MM.1S (cell line): ENCODE measurements at regions not wholly inside any gene's neighbourhood (a gene's known extent, or its start where the extent isn't known, plus 50 kb on each side); places are given as distances from the start of the nearest gene placed in this dataset.

Source experiments
- DNase-seq: peaks from one replicate; pipeline ENCODE4 v3.0.0-alpha.2; 2015
- H2AFZ ChIP-seq: fragments of 300-600 bp; sonication (generic); 2 replicates; pipeline ENCODE4 v1.6.0; 2016; ENCODE audit warnings: antibody characterized with exemption, low read length
- H3F3A ChIP-seq: fragments of 300-600 bp; sonication (generic); 2 replicates; pipeline ENCODE4 v1.6.1; 2016; ENCODE audit warnings: mild to moderate bottlenecking, antibody characterized with exemption, low read length, moderate library complexity, mixed read lengths; ENCODE audit not compliant: insufficient read depth
- H3K27ac ChIP-seq: fragments of 300-600 bp; sonication (generic); 2 replicates; pipeline ENCODE4 v1.5.1; 2016; ENCODE audit warnings: mild to moderate bottlenecking, low read length
- H3K27me3 ChIP-seq: fragments of 300-600 bp; sonication (generic); replicated peaks from 2 replicates; pipeline ENCODE4 v1.6.0; 2016; ENCODE audit warnings: low read length; ENCODE audit not compliant: insufficient read depth
- H3K36me3 ChIP-seq: fragments of 300-600 bp; sonication (generic); replicated peaks from 2 replicates; pipeline ENCODE4 v1.6.1; 2016; ENCODE audit warnings: mild to moderate bottlenecking, low read length, mixed read lengths; ENCODE audit not compliant: insufficient read depth
- H3K4me1 ChIP-seq: fragments of 300-600 bp; sonication (generic); 2 replicates; pipeline ENCODE4 v1.6.1; 2016; ENCODE audit warnings: low read length, mixed read lengths
- H3K4me2 ChIP-seq: fragments of 300-600 bp; sonication (generic); 2 replicates; pipeline ENCODE4 v1.6.0; 2016; ENCODE audit warnings: low read depth, low read length
- H3K4me3 ChIP-seq: fragments of 300-600 bp; sonication (generic); 2 replicates; pipeline ENCODE4 v1.5.1; 2016; ENCODE audit warnings: low read length, mixed read lengths
- H3K79me2 ChIP-seq: fragments of 300-600 bp; sonication (generic); 2 replicates; pipeline ENCODE4 v1.6.1; 2016; ENCODE audit warnings: mixed run types, low read length, mixed read lengths
- H3K9ac ChIP-seq: fragments of 300-600 bp; sonication (generic); 2 replicates; pipeline ENCODE4 v1.6.1; 2016; ENCODE audit warnings: low read length, mixed read lengths
- H3K9me2 ChIP-seq: fragments of 300-600 bp; sonication (generic); replicated peaks from 2 replicates; pipeline ENCODE4 v1.6.1; 2016; ENCODE audit warnings: mild to moderate bottlenecking, low read length, mixed read lengths; ENCODE audit not compliant: insufficient read depth
- H3K9me3 ChIP-seq: fragments of 300-600 bp; sonication (generic); replicated peaks from 2 replicates; pipeline ENCODE4 v1.6.1; 2016; ENCODE audit warnings: mild to moderate bottlenecking, low read length, mixed read lengths; ENCODE audit not compliant: insufficient read depth
- H4K20me1 ChIP-seq: fragments of 300-600 bp; sonication (generic); 2 replicates; pipeline ENCODE4 v1.6.1; 2016; ENCODE audit warnings: mild to moderate bottlenecking, low read length, moderate library complexity, mixed read lengths; ENCODE audit not compliant: insufficient read depth
- EZH2 ChIP-seq: fragments of 300-600 bp; sonication (generic); optimal IDR thresholded peaks from 2 replicates; pipeline ENCODE3; 2017; ENCODE audit warnings: low read depth, mild to moderate bottlenecking, antibody characterized with exemption, low read length, mixed read lengths
- EZH2phosphoT487 ChIP-seq: fragments of 300-600 bp; sonication (generic); IDR thresholded peaks from 2 replicates; pipeline ENCODE4 v1.6.1; 2018; ENCODE audit warnings: antibody characterized with exemption, low read length
- TF ChIP-seq, protein P1 (sequence below): fragments of 300-600 bp; sonication (generic); IDR thresholded peaks from 2 replicates; pipeline ENCODE4 v1.5.1; 2016; ENCODE audit warnings: antibody characterized with exemption, low read length, mixed read lengths

DNA sequence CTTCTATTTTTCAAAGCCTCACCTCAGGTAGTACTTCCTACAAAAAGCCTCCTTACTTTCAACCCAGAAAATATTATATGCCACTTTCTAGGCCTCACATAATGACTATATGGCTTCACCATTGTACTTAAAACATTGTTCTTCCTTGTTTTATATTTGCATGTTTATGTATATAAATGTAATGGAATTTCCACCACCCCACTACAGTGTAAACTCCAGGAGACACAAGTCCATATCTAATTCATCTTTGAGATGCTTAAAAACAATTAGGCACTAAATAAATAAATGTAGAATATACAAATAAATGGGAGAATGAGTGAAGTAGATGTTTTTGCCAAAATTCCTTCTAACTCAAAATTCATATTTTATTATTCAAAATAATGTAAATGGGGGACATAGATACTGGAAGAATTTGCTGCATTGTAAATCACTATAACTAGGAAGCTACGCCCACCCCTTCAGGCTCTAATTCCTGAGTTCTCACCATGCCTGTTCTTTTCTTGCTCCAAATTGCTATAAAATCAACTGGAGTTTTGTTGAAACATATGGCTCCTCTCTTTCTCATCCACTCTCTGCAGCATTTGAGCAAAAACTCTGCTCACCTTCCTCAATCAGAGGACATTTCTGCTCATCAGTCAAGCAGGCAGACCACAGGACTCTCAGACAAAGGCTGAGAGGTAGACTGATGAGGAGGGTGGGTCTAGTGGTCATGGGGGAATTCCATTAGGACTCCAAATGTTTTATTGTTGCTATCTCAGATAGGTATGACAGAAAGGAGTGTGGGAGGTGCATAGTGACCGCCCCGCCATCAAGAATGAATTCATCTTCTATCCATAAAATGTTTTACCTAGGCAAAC, 243.0 kb downstream of the HNMT start:
- Histone ChIP-seq H3K4me1 (no peaks in the 10 kb centered on the region), H3K27ac (no peak overlapping the region), H3K4me3 (no peak overlapping the region), H3F3A (no peaks in the 10 kb centered on the region), H3K9ac (no peak overlapping the region), H2AFZ (no peak overlapping the region), H3K36me3 (no peaks in the 10 kb centered on the region), H4K20me1 (no peaks in the 10 kb centered on the region), H3K79me2 (no peaks in the 10 kb centered on the region), H3K27me3 (no peaks in the 10 kb centered on the region), H3K9me3 (no peaks in the 10 kb centered on the region), H3K4me2 (no peak overlapping the region), H3K9me2 (no peaks in the 10 kb centered on the region)
- no peak for TF ChIP-seq EZH2phosphoT487
- no peak for TF ChIP-seq EZH2
- TF ChIP-seq, protein P1, sequence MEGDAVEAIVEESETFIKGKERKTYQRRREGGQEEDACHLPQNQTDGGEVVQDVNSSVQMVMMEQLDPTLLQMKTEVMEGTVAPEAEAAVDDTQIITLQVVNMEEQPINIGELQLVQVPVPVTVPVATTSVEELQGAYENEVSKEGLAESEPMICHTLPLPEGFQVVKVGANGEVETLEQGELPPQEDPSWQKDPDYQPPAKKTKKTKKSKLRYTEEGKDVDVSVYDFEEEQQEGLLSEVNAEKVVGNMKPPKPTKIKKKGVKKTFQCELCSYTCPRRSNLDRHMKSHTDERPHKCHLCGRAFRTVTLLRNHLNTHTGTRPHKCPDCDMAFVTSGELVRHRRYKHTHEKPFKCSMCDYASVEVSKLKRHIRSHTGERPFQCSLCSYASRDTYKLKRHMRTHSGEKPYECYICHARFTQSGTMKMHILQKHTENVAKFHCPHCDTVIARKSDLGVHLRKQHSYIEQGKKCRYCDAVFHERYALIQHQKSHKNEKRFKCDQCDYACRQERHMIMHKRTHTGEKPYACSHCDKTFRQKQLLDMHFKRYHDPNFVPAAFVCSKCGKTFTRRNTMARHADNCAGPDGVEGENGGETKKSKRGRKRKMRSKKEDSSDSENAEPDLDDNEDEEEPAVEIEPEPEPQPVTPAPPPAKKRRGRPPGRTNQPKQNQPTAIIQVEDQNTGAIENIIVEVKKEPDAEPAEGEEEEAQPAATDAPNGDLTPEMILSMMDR: no peak
- DNase-seq: no peak

DNA sequence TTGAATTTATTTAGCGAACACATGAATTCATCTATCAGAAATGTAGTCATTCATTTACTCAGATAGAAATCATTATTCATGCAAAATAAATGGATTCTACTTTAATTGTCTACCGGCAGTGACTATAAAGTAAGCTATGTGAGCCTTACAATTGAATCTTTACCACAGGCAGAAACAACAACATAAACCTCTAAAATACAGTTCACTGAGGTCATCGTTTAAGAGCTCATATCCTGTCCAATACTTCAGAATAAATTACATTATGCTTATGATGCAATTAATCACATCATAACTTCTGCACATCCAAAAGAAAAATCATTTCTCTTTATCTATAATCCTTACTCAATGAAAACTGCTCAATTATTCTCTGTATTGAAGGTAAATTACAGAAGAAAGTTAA, 244.7 kb downstream of the HNMT start:
- Histone ChIP-seq H3F3A (no peaks in the 10 kb centered on the region), H3K79me2 (no peaks in the 10 kb centered on the region), H4K20me1 (no peaks in the 10 kb centered on the region), H2AFZ (no peak overlapping the region), H3K4me1 (no peaks in the 10 kb centered on the region), H3K4me3 (no peak overlapping the region), H3K36me3 (no peaks in the 10 kb centered on the region), H3K27ac (no peak overlapping the region), H3K27me3 (no peaks in the 10 kb centered on the region), H3K9me3 (no peaks in the 10 kb centered on the region), H3K9me2 (no peaks in the 10 kb centered on the region), H3K9ac (no peak overlapping the region), H3K4me2 (no peak overlapping the region)
- TF ChIP-seq, protein P1: no peak
- TF ChIP-seq EZH2: no peak
- no peak for TF ChIP-seq EZH2phosphoT487
- no peak for DNase-seq

DNA sequence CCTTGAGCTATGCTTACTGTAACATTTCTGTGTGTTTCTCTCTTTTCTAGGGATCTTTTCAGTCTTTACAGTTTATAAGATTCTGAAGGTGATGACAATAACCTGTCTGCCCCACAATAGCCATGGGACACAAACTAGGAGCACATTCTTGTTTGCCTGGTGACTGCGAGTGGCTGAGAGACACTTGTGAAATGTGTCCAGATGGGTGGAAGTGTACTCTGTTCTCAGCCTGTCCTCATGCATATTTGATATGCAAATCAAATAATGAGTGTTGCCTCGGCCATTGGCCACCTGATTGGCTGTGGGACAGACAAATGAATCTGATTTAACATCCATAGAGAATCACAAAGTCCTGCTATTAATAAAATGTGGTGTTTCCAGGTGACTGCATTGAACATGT, 246.2 kb downstream of the HNMT start:
- Histone ChIP-seq H3K36me3 (no peaks in the 10 kb centered on the region), H3K27ac (no peak overlapping the region), H3K9me2 (no peaks in the 10 kb centered on the region), H3K4me1 (no peaks in the 10 kb centered on the region), H3K27me3 (no peaks in the 10 kb centered on the region), H3K4me2 (no peak overlapping the region), H3K9me3 (no peaks in the 10 kb centered on the region), H4K20me1 (no peaks in the 10 kb centered on the region), H3K79me2 (no peaks in the 10 kb centered on the region), H3F3A (no peaks in the 10 kb centered on the region), H3K9ac (no peak overlapping the region), H2AFZ (no peak overlapping the region), H3K4me3 (no peak overlapping the region)
- DNase-seq: no peak
- no peak for TF ChIP-seq EZH2phosphoT487
- TF ChIP-seq, protein P1: no peak
- TF ChIP-seq EZH2: no peak
